ENCODE measurements at regions not wholly inside any gene's neighbourhood (a gene's known extent, or its start where the extent isn't known, plus 50 kb on each side); places are given as distances from the start of the nearest gene placed in this dataset.
A peak's percentile ranks its signal among the peaks of the same experiment; 100 is the strongest.
"Not testable (repeated sequence)": the region's sequence is repeated elsewhere in the genome, so short reads cannot be mapped to it uniquely, and the experiment has no call there.

- no peak for DNase-seq (ENCODE audit: low spot score)
These were observed 177.6 kb downstream of the STK31 start for GRCh38 chr7:23887660-23888059.

- no peak for DNase-seq (ENCODE audit: low spot score)
These were observed 178.9 kb downstream of the STK31 start for GRCh38 chr7:23888958-23889357.

- DNase-seq (ENCODE audit: low spot score) = no peak
These were observed 179.5 kb downstream of the STK31 start for GRCh38 chr7:23889566-23889965.

GRCh38 chr7:23892019-23892418 lies 182.0 kb downstream of the STK31 start:
- no peak for DNase-seq (ENCODE audit: low spot score)

- DNase-seq (ENCODE audit: low spot score) = peak; percentile 2
These were observed 183.3 kb downstream of the STK31 start for GRCh38 chr7:23893176-23893941.

GRCh38 chr7:23893942-23894891 lies 184.2 kb downstream of the STK31 start:
- DNase-seq (ENCODE audit: low spot score) = peak; percentile 84

GRCh38 chr7:23894892-23895569 lies 185.0 kb downstream of the STK31 start:
- DNase-seq (ENCODE audit: low spot score) = peak; percentile 50

- DNase-seq (ENCODE audit: low spot score) = peak; percentile 11
These were observed 185.7 kb downstream of the STK31 start for GRCh38 chr7:23895666-23896096.

GRCh38 chr7:23898619-23899018 lies 188.6 kb downstream of the STK31 start:
- no peak for DNase-seq (ENCODE audit: low spot score)

- not testable (repeated sequence) for DNase-seq (ENCODE audit: low spot score)
These were observed 194.9 kb downstream of the STK31 start for GRCh38 chr7:23904901-23905300.

- no peak for DNase-seq (ENCODE audit: low spot score)
These were observed 197.0 kb downstream of the STK31 start for GRCh38 chr7:23907012-23907411.

GRCh38 chr7:23909426-23909825 lies 199.4 kb downstream of the STK31 start:
- DNase-seq (ENCODE audit: low spot score) = no peak

GRCh38 chr7:23912065-23912464 lies 202.0 kb downstream of the STK31 start:
- DNase-seq (ENCODE audit: low spot score) = no peak

- DNase-seq (ENCODE audit: low spot score) = no peak
These were observed 203.0 kb downstream of the STK31 start for GRCh38 chr7:23913016-23913415.

GRCh38 chr7:23915236-23915635 lies 205.2 kb downstream of the STK31 start:
- no peak for DNase-seq (ENCODE audit: low spot score)

GRCh38 chr7:23918286-23918685 lies 208.3 kb downstream of the STK31 start:
- no peak for DNase-seq (ENCODE audit: low spot score)

GRCh38 chr7:23918856-23919255 lies 208.8 kb downstream of the STK31 start:
- DNase-seq (ENCODE audit: low spot score) = no peak

GRCh38 chr7:23925088-23925487 lies 215.1 kb downstream of the STK31 start:
- DNase-seq (ENCODE audit: low spot score) = no peak

GRCh38 chr7:23927709-23928417 lies 217.8 kb downstream of the STK31 start:
- DNase-seq (ENCODE audit: low spot score) = no peak

- no peak for DNase-seq (ENCODE audit: low spot score)
These were observed 218.4 kb downstream of the STK31 start for GRCh38 chr7:23928418-23928775.

GRCh38 chr7:23930312-23930711 lies 220.3 kb downstream of the STK31 start:
- no peak for DNase-seq (ENCODE audit: low spot score)

- DNase-seq (ENCODE audit: low spot score) = no peak
These were observed 221.6 kb downstream of the STK31 start for GRCh38 chr7:23931633-23932032.
